ENCODE measurements at regions not wholly inside any gene's neighbourhood (a gene's known extent, or its start where the extent isn't known, plus 50 kb on each side); places are given as distances from the start of the nearest gene placed in this dataset.

DNA sequence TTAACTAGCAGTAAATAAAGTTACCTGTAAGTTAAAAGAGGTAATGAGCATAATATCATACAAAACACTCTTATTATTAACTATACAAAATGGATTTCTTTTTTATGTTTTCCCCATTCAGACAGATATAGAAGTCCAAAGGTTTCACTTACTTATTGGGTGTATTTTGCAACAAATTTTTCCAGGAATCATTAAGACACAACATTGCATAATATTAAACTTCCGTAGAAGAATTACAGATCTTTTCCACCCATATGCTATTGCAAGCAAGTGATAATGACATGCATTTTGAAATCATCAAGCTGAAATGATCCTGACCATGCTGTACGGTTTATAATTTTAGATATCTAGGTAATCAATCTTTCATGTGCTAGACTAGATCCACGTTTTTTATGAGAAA, 957.0 kb downstream of the NCAM2 start:
- no peak for FAIRE-seq

DNA sequence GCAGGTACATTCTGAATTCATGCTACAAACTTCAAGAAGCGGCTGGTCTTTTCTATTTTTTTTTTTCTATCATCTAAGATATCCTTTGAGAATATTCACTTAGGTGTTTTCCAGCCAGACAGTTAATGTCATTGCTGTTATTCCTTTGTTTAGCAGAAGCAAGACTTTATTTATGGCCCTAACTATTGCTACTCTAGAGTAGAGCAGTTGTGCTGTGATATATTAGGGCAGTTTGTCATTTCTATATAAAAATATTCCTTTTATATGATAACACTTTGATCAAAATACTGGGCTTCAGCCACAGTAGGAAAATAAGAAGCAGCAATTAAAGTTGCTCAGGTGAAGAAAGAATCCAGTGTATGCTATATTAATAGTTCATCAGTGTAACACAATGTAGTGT, 959.3 kb downstream of the NCAM2 start:
- no peaks in the 10 kb centered on the region for H3K36me3 Mint-ChIP-seq (ENCODE audit: low read depth, unreplicated experiment)
- Histone ChIP-seq H3K9ac (ENCODE audit: low read length) (no peak overlapping the region), H3K27ac (ENCODE audit: low read depth, low read length) (no peak overlapping the region), H3K36me3 (ENCODE audit: insufficient read depth, low read length) (no peaks in the 10 kb centered on the region), H3K79me2 (ENCODE audit: insufficient read depth, low read length) (no peaks in the 10 kb centered on the region), H3K4me1 (ENCODE audit: insufficient read depth, low read length) (no peaks in the 10 kb centered on the region), H3K4me2 (ENCODE audit: low read length) (no peak overlapping the region), H3K9me3 (ENCODE audit: insufficient read depth, low read depth, low read length) (no peaks in the 10 kb centered on the region), H3K27me3 (ENCODE audit: insufficient read depth, low read length) (no peaks in the 10 kb centered on the region), H4K20me1 (ENCODE audit: insufficient read depth, low read length) (no peaks in the 10 kb centered on the region), H3K4me3 (ENCODE audit: insufficient read depth, low read depth, low read length) (no peak overlapping the region), H2AFZ (ENCODE audit: low read depth, low read length) (no peak overlapping the region)
- H3K9me3 Mint-ChIP-seq (ENCODE audit: unreplicated experiment) = no peaks in the 10 kb centered on the region
- H3K4me3 Mint-ChIP-seq (ENCODE audit: unreplicated experiment) = no peak overlapping the region
- no peak overlapping the region for H3K27ac Mint-ChIP-seq (ENCODE audit: unreplicated experiment)
- TF ChIP-seq, protein P1, sequence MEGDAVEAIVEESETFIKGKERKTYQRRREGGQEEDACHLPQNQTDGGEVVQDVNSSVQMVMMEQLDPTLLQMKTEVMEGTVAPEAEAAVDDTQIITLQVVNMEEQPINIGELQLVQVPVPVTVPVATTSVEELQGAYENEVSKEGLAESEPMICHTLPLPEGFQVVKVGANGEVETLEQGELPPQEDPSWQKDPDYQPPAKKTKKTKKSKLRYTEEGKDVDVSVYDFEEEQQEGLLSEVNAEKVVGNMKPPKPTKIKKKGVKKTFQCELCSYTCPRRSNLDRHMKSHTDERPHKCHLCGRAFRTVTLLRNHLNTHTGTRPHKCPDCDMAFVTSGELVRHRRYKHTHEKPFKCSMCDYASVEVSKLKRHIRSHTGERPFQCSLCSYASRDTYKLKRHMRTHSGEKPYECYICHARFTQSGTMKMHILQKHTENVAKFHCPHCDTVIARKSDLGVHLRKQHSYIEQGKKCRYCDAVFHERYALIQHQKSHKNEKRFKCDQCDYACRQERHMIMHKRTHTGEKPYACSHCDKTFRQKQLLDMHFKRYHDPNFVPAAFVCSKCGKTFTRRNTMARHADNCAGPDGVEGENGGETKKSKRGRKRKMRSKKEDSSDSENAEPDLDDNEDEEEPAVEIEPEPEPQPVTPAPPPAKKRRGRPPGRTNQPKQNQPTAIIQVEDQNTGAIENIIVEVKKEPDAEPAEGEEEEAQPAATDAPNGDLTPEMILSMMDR (IDR thresholded peaks at IDR 0.05; ENCODE audit: insufficient read depth, low read depth, low read length) = no peak
- TF ChIP-seq EZH2 (IDR thresholded peaks at IDR 0.05; ENCODE audit: insufficient read depth, low read length) = no peak
- FAIRE-seq (no peak), DNase-seq (ENCODE audit: low read depth) (no peak)
- no peaks in the 10 kb centered on the region for H3K27me3 Mint-ChIP-seq (ENCODE audit: low read depth, unreplicated experiment)
- H3K4me1 Mint-ChIP-seq (ENCODE audit: low read depth, unreplicated experiment) = no peaks in the 10 kb centered on the region

More for the DNA sequence above, 957.0 kb downstream of the NCAM2 start:
- H3K9me3 ChIP-seq (ENCODE audit: insufficient read depth, low read depth, low read length) = no peaks in the 10 kb centered on the region
- no peak overlapping the region for H3K27ac ChIP-seq (ENCODE audit: low read depth, low read length)
- H3K9ac ChIP-seq (ENCODE audit: low read length) = no peak overlapping the region
- no peaks in the 10 kb centered on the region for H3K79me2 ChIP-seq (ENCODE audit: insufficient read depth, low read length)
- no peak overlapping the region for H3K4me2 ChIP-seq (ENCODE audit: low read length)
- H3K4me1 ChIP-seq (ENCODE audit: insufficient read depth, low read length) = no peaks in the 10 kb centered on the region
- H3K4me3 ChIP-seq (ENCODE audit: insufficient read depth, low read depth, low read length) = no peak overlapping the region
- Mint-ChIP-seq H3K27me3 (ENCODE audit: low read depth, unreplicated experiment) (no peaks in the 10 kb centered on the region), H3K9me3 (ENCODE audit: unreplicated experiment) (no peaks in the 10 kb centered on the region), H3K36me3 (ENCODE audit: low read depth, unreplicated experiment) (no peaks in the 10 kb centered on the region), H3K4me1 (ENCODE audit: low read depth, unreplicated experiment) (no peaks in the 10 kb centered on the region), H3K4me3 (ENCODE audit: unreplicated experiment) (no peak overlapping the region), H3K27ac (ENCODE audit: unreplicated experiment) (no peak overlapping the region)
- H4K20me1 ChIP-seq (ENCODE audit: insufficient read depth, low read length) = no peaks in the 10 kb centered on the region
- H2AFZ ChIP-seq (ENCODE audit: low read depth, low read length) = no peak overlapping the region
- H3K36me3 ChIP-seq (ENCODE audit: insufficient read depth, low read length) = no peaks in the 10 kb centered on the region
- no peak for DNase-seq (ENCODE audit: low read depth)
- H3K27me3 ChIP-seq (ENCODE audit: insufficient read depth, low read length) = no peaks in the 10 kb centered on the region
- TF ChIP-seq, protein P1 (IDR thresholded peaks at IDR 0.05; ENCODE audit: insufficient read depth, low read depth, low read length) = no peak
- TF ChIP-seq EZH2 (IDR thresholded peaks at IDR 0.05; ENCODE audit: insufficient read depth, low read length) = no peak

DNA sequence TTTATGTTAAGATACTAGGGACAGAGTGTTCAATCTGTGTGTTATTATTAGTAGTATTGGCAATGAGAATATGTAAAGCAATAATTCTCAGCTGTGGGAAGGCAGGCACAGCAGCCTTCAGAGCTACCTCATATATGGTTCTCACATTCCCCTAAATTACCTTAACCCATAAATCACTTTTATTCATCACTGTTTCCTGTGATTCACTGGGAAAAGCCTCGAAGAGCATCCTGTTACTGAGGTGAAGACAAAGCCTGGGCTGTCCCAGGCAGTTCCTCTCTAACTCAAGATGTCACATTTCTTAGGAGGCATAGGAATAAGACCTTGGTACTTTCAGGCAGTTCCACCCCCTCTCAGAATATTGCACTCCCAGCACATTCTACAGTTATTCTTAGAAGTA, 965.7 kb downstream of the NCAM2 start:
- H3K36me3 Mint-ChIP-seq (ENCODE audit: low read depth, unreplicated experiment) = no peaks in the 10 kb centered on the region
- FAIRE-seq (no peak), DNase-seq (ENCODE audit: low read depth) (no peak)
- H3K4me3 ChIP-seq (ENCODE audit: insufficient read depth, low read depth, low read length) = no peak overlapping the region
- no peaks in the 10 kb centered on the region for H3K79me2 ChIP-seq (ENCODE audit: insufficient read depth, low read length)
- TF ChIP-seq, protein P1 (IDR thresholded peaks at IDR 0.05; ENCODE audit: insufficient read depth, low read depth, low read length) = no peak
- TF ChIP-seq EZH2 (IDR thresholded peaks at IDR 0.05; ENCODE audit: insufficient read depth, low read length) = no peak
- H3K4me1 ChIP-seq (ENCODE audit: insufficient read depth, low read length) = no peaks in the 10 kb centered on the region
- no peak overlapping the region for H3K4me3 Mint-ChIP-seq (ENCODE audit: unreplicated experiment)
- H3K27ac Mint-ChIP-seq (ENCODE audit: unreplicated experiment) = no peak overlapping the region
- H2AFZ ChIP-seq (ENCODE audit: low read depth, low read length) = no peak overlapping the region
- no peaks in the 10 kb centered on the region for H3K36me3 ChIP-seq (ENCODE audit: insufficient read depth, low read length)
- H3K4me2 ChIP-seq (ENCODE audit: low read length) = no peak overlapping the region
- no peaks in the 10 kb centered on the region for H3K27me3 ChIP-seq (ENCODE audit: insufficient read depth, low read length)
- H3K27ac ChIP-seq (ENCODE audit: low read depth, low read length) = no peak overlapping the region
- no peaks in the 10 kb centered on the region for H4K20me1 ChIP-seq (ENCODE audit: insufficient read depth, low read length)
- H3K4me1 Mint-ChIP-seq (ENCODE audit: low read depth, unreplicated experiment) = no peaks in the 10 kb centered on the region
- no peaks in the 10 kb centered on the region for H3K27me3 Mint-ChIP-seq (ENCODE audit: low read depth, unreplicated experiment)
- no peak overlapping the region for H3K9ac ChIP-seq (ENCODE audit: low read length)
- no peaks in the 10 kb centered on the region for H3K9me3 Mint-ChIP-seq (ENCODE audit: unreplicated experiment)
- no peaks in the 10 kb centered on the region for H3K9me3 ChIP-seq (ENCODE audit: insufficient read depth, low read depth, low read length)

Measured in astrocyte (in vitro differentiated cells and primary cell).